GM19324 (cell line): ENCODE measurements at regions not wholly inside any gene's neighbourhood (a gene's known extent, or its start where the extent isn't known, plus 50 kb on each side); places are given as distances from the start of the nearest gene placed in this dataset.

Source experiments
- ATAC-seq: cut with Tn5 transposase; IDR thresholded peaks from one replicate; pipeline ENCODE4 v1.9.1; 2021; ENCODE audit warnings: mild to moderate bottlenecking, moderate library complexity; ENCODE audit not compliant: unreplicated experiment, low FRiP score

DNA sequence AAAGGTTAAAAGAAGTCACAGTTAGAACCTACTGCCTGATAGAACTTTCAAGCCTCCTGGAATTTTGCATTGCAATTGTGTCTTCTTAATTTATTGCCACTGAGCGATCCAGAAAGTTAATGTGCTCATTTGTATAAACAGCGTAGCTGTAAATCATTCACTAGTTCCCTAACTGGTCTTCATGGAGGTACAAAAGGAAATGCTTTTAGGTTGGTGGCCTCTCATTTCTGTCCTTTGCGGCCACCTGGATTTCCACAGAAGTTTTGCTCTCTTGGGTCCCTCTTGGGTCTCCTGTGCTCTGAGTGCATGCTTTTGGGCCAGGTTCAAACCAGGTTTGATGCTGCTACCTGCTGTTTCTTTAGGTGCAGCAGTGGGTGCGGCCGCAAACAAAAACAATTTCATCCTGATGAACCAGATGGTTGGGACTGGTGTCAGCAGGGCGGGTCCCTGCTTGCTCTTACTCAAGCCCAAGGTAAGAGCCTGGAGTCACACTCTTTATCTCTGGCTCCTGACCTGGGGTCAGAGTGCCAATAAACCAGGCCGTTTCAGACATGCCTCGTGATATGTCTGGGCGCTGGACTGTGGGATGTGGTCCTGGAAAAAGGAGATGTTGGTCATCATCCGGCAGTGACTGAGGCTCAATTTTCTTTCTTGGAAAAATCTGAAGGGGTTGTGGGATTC, 270.1 kb downstream of the PTTG2 start:
- ATAC-seq = no peak

DNA sequence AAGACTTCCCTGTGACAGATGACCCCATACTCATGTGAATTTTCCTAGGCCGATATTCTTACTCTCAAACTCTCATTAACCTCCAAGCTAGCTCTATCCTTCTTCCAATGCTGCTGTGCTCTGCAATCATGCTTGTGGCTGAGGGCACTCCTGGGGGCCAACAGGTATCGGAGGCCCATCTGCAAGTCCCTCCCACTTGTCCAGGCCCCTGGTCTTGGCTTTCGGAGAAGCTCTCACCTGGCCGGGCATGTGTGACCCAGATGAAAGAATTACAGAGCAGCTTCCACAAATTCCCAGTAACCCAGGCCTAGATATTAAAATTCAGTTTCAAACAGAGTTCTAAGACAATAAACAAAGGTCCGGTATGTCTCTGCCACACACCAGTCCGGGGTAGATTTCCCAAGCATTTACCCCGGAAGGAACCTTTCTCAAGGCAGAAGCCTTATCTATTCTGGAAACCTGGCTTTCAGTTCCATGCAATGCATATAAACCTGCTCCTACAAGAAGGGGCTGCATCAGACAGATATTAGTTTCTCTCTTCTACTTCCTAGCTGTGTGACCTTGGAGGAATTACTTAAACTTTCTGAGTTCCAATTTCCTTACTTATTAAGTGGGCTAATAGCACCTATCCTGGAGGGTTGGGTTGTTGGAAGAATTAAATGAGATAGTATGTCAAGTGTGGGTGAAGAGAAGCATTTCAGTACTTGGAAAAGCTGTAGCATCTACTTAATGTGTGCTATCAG, 270.8 kb downstream of the PTTG2 start:
- ATAC-seq = no peak

DNA sequence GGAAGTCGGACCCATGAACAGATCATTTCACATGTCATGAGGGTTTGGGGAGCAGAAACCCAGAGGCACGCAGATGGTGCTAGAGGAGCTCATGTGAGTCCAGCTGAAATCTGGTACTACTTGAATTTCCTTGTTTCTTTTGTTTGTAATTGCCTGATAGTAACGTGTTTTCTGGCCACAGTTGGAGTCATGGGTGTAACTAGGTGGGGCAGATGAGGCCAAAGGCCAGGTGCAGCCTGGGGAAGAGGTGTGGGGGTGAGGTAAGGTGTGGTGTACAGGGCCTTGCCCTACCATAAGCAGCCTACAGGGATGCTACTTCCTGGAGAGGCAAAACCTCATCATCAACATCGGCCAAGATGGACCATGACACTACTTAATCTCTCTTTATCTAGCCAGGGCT, 271.4 kb downstream of the PTTG2 start:
- ATAC-seq = no peak

- ATAC-seq = no peak
Observed at GRCh38 chr4:38232741-38233140, 272.5 kb downstream of the PTTG2 start.

GRCh38 chr4:38233727-38234480, 273.7 kb downstream of the PTTG2 start:
- no peak for ATAC-seq

DNA sequence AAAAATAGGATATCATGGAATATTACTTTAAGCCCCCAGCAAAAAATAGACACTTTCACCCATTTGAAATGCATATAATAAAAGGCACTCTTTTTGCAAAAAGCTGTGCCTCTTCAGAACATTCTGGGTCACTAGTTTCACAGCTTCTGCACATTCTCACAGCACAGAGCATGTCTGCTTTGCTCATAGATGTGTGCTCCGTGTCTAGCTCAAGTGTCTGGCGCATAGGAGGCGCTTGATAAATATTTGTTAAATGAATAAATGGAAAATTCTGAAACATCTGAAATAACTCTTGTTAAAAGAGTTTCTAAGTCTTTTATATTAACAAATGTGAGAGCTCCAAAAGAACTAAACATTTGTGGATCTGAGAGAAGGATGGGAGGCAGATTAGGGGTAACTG, 275.2 kb downstream of the PTTG2 start:
- no peak for ATAC-seq

- ATAC-seq = no peak
Observed at GRCh38 chr4:38236003-38236402, 275.8 kb downstream of the PTTG2 start.

DNA sequence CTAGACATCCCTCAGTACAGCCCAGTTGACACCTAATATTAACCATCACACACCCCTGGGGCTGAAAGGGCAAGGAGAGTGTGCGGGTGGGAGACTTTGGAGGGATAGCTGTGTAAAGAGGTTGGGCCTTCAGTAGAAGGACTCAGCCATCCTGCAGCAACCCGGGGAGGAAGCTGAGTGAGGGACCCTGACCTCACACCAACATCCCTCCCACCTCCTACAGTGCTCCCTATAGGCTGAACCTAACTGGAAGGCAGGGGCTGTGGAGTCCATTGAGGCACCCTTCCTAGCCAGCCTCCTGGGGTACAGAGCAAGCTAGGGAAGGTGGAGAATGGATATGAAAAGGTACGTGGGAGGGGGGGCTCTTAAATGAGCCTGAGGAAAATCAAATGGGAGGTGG, 276.3 kb downstream of the PTTG2 start:
- ATAC-seq = no peak

DNA sequence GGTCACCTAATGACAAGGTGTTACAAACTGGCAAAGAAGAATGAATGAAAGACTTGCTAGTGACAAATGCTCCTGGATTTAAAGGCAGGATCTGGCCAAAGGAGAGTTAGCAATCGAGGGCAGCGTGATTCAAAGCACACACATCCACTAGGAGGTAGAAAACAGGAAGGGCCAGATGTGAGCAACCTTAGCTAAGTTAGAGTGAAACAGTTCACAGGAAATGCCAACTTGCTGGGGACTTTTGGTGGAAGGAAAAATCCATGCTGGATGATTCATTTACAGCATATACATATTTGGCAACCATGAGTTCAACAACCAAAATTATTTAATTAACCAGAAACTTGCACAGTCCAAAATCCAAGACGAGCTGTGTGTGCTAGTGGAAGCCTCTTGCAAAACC, 276.9 kb downstream of the PTTG2 start:
- no peak for ATAC-seq

DNA sequence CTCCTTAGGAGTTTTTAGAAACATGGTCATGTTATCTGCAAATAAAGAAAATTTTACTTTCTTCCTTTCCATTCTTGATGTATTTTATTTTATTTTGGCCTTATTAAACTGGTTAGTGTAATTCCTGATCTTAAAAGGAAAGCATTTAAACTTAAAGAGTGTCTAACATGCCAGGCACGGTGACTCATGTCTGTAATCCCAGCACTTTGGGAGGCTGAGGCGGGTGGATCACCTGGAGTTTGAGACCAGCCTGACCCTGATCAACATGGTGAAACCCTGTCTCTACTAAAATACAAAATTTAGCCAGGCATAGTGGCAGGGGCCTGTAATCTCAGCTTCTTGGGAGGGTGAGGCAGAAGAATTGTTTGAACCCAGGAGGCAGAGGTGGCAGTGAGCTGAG, 281.3 kb downstream of the PTTG2 start:
- no peak for ATAC-seq

GRCh38 chr4:38242101-38242500, 281.9 kb downstream of the PTTG2 start:
- no peak for ATAC-seq

DNA sequence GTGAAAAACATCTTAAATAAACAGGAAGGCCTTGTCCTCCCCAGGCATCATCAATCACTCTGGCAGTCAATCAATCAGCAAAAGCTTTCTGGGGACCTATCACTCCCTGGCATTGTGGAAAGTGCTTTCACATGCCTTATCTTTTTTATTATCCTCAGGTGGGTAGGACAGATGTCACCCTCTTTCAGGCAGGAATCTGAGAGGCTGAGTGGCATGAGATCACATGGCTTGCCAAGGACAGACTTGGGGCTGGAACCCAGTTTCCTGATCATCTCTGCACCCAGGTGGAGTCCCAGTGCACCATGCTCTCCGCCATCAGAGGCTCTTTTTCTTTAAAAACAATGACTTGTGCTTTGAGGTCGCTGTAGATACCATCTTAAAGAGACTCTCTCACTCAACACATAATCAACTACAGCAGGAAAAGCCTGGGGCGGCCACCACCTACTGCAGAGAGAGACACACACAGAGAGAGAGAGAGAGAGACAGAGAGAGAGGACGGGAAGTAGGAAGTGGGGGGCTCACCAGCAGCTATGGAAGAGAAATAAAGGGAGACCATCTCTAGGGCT, 282.7 kb downstream of the PTTG2 start:
- no peak for ATAC-seq

- no peak for ATAC-seq
Observed at GRCh38 chr4:38243388-38244053, 283.3 kb downstream of the PTTG2 start.

GRCh38 chr4:38254825-38255224, 294.6 kb downstream of the PTTG2 start:
- no peak for ATAC-seq

DNA sequence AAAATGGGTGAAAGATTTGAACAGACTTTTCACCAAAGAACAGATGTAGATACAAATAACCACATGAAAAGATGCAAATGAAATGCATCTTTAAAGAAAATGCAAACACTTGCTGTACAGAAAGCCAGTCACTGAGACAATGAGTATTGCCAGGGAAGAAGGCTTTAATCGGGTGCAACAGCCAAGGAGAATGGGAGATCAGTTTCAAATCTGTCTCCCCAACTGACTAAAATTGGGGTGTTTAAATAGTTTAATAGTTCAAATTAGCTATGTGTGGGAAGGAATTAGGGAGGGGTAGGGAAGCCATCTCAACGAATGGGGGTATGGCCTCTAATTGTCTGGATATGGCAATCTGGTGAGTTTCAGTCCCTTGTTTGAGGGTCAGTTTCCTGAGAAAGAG, 295.4 kb downstream of the PTTG2 start:
- no peak for ATAC-seq

DNA sequence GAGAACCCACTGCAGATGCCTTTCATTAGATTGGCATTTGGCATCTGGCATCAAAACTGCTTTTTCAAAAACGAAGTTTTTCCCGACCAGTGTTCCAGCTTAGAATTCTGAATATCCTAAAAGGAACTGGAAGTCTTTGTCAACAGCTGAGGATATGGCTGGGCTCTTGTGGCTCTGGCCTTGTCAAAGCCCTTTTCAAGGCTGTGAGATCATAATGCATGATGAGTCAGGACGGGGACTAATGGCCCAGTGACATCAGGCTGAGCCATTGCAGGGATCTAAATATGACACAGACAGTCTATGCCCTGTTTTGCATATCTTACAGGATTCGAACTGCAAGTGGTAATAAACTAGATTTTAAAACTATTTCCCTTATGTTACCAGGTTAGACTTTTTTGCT, 306.4 kb downstream of the PTTG2 start:
- ATAC-seq = no peak

GRCh38 chr4:38268108-38268820, 308.1 kb downstream of the PTTG2 start:
- no peak for ATAC-seq

DNA sequence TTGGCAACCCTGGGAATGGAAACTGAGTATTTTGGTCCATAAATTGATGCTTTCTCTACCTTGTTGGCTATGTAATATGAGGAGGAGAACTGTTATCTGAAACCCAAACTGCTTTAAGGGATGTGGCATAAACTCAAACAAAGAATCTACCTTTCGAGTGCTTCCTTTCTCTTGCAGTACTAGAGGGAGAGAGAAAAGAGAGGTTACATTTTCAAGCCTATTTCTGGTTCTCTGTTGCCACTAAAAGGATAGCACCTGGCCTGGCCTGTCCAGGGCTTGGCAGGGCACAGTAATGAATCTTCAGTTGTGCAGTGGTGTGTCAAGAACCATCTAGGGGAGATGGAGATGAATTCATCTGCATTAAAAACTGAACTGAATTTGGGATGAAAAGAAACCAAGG, 308.6 kb downstream of the PTTG2 start:
- no peak for ATAC-seq

- ATAC-seq = no peak
Observed at GRCh38 chr4:38273407-38273806, 313.2 kb downstream of the PTTG2 start.
